ENCODE measurements at regions not wholly inside any gene's neighbourhood (a gene's known extent, or its start where the extent isn't known, plus 50 kb on each side); places are given as distances from the start of the nearest gene placed in this dataset.

DNA sequence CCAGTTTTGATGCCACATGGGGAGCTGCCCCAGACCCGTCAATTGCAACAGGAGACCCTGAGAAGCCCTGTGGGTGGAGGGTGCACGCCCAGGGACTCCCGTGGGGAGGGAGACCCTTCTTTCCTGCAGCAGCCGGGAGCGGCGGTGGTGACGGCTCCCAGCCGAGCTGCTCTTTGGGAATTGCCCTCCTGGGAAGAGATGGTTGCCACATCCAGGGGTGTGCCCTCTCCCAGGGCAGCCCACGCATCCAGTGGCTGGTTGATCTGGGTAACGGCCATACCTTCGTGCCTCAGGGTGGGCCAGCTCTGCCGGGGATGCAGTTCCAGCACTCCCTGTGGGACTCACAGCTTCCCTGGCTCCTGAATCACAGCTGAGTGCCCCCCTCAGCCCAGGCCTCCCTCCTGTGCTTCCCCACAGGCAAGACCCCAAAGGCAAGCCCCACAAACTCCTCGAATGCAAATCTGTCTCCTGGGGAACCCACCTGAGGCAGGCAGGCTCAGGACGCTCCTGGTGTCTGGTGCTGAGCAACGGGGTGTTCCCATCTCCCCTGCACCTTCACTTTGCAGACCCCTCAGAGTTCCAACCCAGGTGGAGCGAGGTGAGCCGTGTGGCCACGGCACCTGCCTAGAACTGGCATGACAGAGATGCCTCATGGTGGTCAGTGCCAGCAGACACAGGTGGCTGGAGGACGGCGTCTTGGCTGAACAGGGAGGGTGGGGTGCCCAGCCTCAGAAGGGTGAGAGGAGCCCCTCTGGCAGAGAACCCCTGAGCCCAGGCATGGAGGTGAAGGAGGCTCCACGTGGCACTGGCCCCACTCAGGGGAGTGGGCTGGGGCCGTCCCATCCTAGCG lies 1027.4 kb downstream of the BRD1 start:
- TF ChIP-seq, protein P1, sequence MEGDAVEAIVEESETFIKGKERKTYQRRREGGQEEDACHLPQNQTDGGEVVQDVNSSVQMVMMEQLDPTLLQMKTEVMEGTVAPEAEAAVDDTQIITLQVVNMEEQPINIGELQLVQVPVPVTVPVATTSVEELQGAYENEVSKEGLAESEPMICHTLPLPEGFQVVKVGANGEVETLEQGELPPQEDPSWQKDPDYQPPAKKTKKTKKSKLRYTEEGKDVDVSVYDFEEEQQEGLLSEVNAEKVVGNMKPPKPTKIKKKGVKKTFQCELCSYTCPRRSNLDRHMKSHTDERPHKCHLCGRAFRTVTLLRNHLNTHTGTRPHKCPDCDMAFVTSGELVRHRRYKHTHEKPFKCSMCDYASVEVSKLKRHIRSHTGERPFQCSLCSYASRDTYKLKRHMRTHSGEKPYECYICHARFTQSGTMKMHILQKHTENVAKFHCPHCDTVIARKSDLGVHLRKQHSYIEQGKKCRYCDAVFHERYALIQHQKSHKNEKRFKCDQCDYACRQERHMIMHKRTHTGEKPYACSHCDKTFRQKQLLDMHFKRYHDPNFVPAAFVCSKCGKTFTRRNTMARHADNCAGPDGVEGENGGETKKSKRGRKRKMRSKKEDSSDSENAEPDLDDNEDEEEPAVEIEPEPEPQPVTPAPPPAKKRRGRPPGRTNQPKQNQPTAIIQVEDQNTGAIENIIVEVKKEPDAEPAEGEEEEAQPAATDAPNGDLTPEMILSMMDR (conservative IDR thresholded peaks at IDR 0.05; ENCODE audit: low read length) = no peak
- TF ChIP-seq EZH2phosphoT487 (IDR thresholded peaks at IDR 0.05; ENCODE audit: borderline replicate concordance) = no peak
